ENCODE measurements at regions not wholly inside any gene's neighbourhood (a gene's known extent, or its start where the extent isn't known, plus 50 kb on each side); places are given as distances from the start of the nearest gene placed in this dataset.
A peak's percentile ranks its signal among the peaks of the same experiment; 100 is the strongest.

DNA sequence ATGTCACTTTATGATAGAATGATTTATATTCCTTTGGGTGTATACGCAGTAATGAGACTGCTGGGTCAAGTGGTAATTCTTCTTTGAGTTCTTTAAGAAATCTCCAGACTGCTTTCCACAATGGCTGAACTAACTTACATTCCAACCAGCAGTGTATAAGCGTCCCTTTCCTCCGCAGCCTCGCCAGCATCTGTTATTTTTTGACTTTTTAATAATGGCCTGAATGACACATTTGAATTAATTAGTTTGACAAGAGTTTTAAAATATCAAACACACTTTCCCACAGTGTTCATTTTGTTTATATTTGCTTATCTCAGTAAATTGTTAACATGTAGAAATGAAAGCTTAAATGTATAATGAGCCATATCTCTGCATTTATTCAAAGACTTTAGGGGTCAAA is 116.8 kb downstream of the TES start:
- H3K9me3 ChIP-seq, result peaks cover 0 to 3% (median 0%) of the 10 kb centered on the region in 3 donors
- H3K27me3 ChIP-seq, result no peaks in the 10 kb centered on the region
- WGBS, 2 donors (ENCODE audit: low coverage in 1 of 2), result 54 to 97% methylated on average over 4 of the region's 4 CpGs
- peak overlapping the region in 1 of 4 donors; percentile 1 for H3K27ac ChIP-seq
- TF ChIP-seq EP300 (IDR thresholded peaks at IDR 0.05) (no peak), POLR2A (IDR thresholded peaks at IDR 0.05) (no peak)
- no peak overlapping the region for H3K4me3 ChIP-seq
- no peak for ATAC-seq
- H3K36me3 ChIP-seq, result no peaks in the 10 kb centered on the region
- H3K4me1 ChIP-seq, result peaks cover 7 to 19% (median 8%) of the 10 kb centered on the region in 3 donors

GRCh38 chr7:116327752-116328151 is 117.4 kb downstream of the TES start:
- Histone ChIP-seq H3K9me3 (peaks cover 0 to 4% (median 0%) of the 10 kb centered on the region in 3 donors), H3K4me3 (no peak overlapping the region), H3K27me3 (no peaks in the 10 kb centered on the region), H3K27ac (peak overlapping the region in 3 of 4 donors; percentile 1 to 28 (median 16)), H3K36me3 (no peaks in the 10 kb centered on the region), H3K4me1 (peaks cover 7 to 22% (median 8%) of the 10 kb centered on the region in 3 donors)
- TF ChIP-seq CTCF (IDR thresholded peaks at IDR 0.05) (no peak), POLR2AphosphoS5 (IDR thresholded peaks at IDR 0.05) (no peak), POLR2A (IDR thresholded peaks at IDR 0.05) (no peak), EP300 (IDR thresholded peaks at IDR 0.05) (no peak)
- 64 to 88% methylated on average over 4 to 7 of the region's 7 CpGs for WGBS, 2 donors (ENCODE audit: low coverage in 1 of 2)
- ATAC-seq, result no peak

DNA sequence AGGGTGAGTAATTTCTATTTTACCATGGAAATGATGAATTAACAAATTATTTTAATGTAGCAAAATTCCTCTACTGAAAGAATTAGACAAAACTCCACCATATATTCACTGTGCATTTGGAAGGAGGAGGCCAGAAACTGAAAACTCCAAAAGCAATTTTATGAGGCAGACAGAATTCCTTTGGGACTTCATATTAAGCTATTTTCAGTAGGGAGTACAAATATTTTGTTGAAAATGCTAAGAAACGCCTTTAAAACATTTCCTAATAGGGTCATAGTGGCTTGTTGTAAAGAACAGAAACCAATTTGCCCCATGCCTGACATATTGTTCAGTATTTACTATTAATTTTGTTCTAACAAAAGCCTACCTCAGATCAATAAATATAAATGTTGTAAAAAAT is 117.8 kb downstream of the TES start:
- Histone ChIP-seq H3K9me3 (peaks cover 0 to 4% (median 0%) of the 10 kb centered on the region in 3 donors), H3K36me3 (no peaks in the 10 kb centered on the region), H3K4me3 (no peak overlapping the region), H3K27me3 (no peaks in the 10 kb centered on the region), H3K27ac (peak overlapping the region in 2 of 4 donors; percentile 1 to 28), H3K4me1 (peaks cover 7 to 26% (median 8%) of the 10 kb centered on the region in 3 donors)
- ATAC-seq, result no peak
- no peak for TF ChIP-seq CTCF (IDR thresholded peaks at IDR 0.05)
- WGBS, 2 donors (ENCODE audit: low coverage in 1 of 2), result 40 to 43% methylated on average over 1 of the region's 1 CpG

DNA sequence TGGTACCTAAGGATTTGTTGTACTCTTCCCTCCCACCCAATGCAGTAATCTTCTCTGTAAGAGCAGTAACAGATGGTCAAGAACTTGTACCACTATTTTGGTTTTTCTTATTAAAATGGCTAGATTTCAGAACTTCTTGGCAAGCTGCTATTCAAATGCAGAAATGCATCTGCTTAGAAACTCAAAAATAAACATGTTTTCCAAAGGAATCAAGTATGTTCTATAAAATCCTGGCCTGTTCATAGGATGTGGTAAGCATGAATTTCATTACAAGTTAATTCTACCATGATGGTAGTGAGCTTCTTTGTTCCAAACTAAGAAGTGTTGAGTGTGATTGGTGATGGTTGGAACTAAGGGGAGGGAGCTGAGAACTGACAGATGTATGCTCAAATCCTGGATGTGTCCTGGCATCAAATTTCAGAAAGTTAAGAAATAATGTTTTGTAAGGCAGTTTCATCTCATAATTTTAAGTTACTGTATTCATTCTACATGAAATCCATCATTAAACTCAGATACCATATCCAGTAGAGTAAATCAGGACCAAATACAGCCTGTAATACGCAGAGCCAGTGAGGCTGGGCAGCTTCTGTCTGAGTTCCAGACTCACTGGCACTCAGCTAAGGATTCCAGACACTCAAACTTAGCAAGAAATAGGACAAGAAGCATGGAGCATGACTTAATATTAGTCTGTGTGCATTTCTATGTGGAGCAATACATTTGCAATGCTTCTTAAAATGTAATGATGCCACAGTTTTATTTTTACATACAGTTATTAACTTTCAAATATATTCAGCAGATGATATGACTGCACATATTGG is 119.6 kb downstream of the TES start:
- no peak overlapping the region for H3K4me3 ChIP-seq
- no peaks in the 10 kb centered on the region for H3K36me3 ChIP-seq
- H3K27ac ChIP-seq, result peak overlapping the region; percentile 20 to 47 (median 32)
- 20 to 50% methylated on average over 1 of the region's 1 CpG for WGBS, 2 donors (ENCODE audit: low coverage in 1 of 2)
- H3K9me3 ChIP-seq, result peaks cover 0 to 4% (median 0%) of the 10 kb centered on the region in 3 donors
- ATAC-seq, result peak; percentile 31
- H3K27me3 ChIP-seq, result no peaks in the 10 kb centered on the region
- peaks cover 7 to 27% (median 8%) of the 10 kb centered on the region in 3 donors for H3K4me1 ChIP-seq
- TF ChIP-seq POLR2A (IDR thresholded peaks at IDR 0.05), result no peak

DNA sequence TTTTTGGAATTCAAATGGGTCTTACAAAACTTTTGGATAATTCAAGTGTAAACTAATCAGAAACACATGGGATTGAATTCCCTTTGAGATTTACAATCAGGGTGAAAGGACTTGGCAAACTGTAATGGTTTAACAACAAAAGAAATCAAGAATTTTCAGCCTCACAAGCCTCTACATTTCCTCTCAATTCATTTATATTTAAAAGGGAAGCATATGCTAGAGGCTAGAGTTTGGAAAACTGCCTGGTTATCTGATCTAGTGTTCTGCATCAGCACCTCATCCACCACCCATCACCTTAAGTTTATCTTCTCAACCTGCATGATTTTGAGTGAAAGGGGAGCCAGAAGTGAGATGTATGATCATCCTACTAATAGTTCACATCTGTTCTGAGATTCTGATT is 120.7 kb downstream of the TES start:
- peaks cover 0 to 4% (median 0%) of the 10 kb centered on the region in 3 donors for H3K9me3 ChIP-seq
- ATAC-seq, result no peak
- peak overlapping the region in 1 of 4 donors; percentile 11 for H3K27ac ChIP-seq
- TF ChIP-seq EP300 (IDR thresholded peaks at IDR 0.05), result no peak
- no peak for TF ChIP-seq POLR2AphosphoS5 (IDR thresholded peaks at IDR 0.05)
- no peak for TF ChIP-seq POLR2A (IDR thresholded peaks at IDR 0.05)
- TF ChIP-seq CTCF (IDR thresholded peaks at IDR 0.05), result no peak
- H3K4me1 ChIP-seq, result peaks cover 7 to 27% (median 8%) of the 10 kb centered on the region in 3 donors
- H3K36me3 ChIP-seq, result no peaks in the 10 kb centered on the region
- H3K27me3 ChIP-seq, result no peaks in the 10 kb centered on the region
- no peak overlapping the region for H3K4me3 ChIP-seq

DNA sequence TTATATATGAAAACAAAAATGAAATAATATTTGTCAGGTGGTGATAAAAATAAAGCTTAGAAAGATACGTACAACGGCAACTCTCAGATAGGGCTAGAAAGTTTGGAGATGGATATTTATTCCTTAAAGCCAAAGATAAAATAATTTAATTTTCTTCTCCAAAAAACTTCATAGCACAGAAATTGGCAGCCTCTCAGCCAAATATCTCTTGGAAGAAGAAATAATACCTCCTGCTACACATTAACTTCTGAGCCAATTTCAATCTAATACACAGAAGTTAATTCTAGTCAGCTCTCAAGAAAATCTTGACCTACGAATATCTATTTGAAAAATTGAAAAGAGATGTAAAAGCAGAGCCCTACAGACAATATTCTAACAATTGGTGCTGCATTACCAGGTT is 122.4 kb downstream of the TES start:
- H3K9me3 ChIP-seq, result peaks cover 0 to 4% (median 0%) of the 10 kb centered on the region in 3 donors
- TF ChIP-seq EP300 (IDR thresholded peaks at IDR 0.05) (no peak), POLR2AphosphoS5 (IDR thresholded peaks at IDR 0.05) (no peak), POLR2A (IDR thresholded peaks at IDR 0.05) (no peak), CTCF (IDR thresholded peaks at IDR 0.05) (no peak)
- peak overlapping the region in 1 of 4 donors; percentile 16 for H3K27ac ChIP-seq
- no peaks in the 10 kb centered on the region for H3K27me3 ChIP-seq
- ATAC-seq, result no peak
- H3K36me3 ChIP-seq, result no peaks in the 10 kb centered on the region
- H3K4me1 ChIP-seq, result peaks cover 7 to 27% (median 8%) of the 10 kb centered on the region in 3 donors
- no peak overlapping the region for H3K4me3 ChIP-seq
- 24 to 57% methylated on average over 2 to 3 of the region's 3 CpGs for WGBS, 2 donors (ENCODE audit: low coverage in 1 of 2)
